NCI-H1694 treated with DMSO at 0.1 percent for 48 hours (cell line): ENCODE measurements at regions not wholly inside any gene's neighbourhood (a gene's known extent, or its start where the extent isn't known, plus 50 kb on each side); places are given as distances from the start of the nearest gene placed in this dataset.

ENCODE experiments used
- DNase-seq: peaks from one replicate; lab custom pipeline; 2025; lab: John Stamatoyannopoulos, UW

GRCh38 chr2:173819852-173820251 lies 145.3 kb downstream of the SP3 start:
- no peak for DNase-seq

- no peak for DNase-seq
Measured at GRCh38 chr2:173821451-173821850, 143.7 kb downstream of the SP3 start.

GRCh38 chr2:173822889-173823542 lies 142.2 kb downstream of the SP3 start:
- DNase-seq: no peak

GRCh38 chr2:173823543-173823939 lies 141.6 kb downstream of the SP3 start:
- no peak for DNase-seq

DNA sequence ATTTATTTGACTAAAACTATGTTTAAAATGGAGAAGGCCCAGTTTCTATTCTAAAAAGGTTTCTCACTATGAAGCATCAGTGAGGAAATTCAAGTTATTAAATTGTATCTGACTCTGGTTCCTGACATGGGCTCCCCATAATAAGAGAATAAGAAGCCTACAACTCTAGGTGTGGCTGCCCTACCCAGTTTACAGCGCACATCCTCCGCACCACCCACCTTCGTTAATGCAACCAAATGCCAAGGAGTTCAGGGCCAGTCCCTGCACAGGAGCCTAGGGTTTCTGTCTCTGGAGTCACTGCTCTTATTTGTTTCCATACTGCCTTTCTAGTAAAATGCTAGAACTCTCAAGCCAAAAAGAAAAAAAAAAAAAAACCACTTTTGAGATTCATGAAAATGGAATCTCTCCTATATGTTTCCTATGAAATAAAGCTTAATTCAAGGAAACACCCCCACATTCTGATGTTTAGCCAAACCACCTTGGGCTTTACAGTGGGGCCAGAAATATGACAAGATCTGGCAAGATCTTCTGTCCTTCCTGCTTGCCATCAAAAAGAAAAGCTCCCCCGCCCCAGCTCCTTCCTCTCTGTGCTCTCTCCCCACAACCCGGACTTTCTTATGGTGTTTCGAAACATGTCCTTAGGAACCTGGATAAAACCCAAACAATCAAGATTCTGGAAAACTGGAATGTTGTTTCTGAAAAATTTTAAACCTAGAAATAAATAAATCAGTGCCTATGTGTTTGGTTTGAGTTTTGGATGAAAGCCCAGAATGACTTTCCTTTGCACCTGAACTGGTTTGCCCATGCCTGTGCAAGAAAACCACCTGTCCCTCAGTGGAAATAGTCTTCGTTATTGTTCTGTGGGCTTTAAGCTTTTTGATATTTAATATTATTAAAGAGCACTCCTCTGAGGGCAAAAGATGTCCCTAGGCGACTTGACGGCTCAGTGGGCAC lies 136.7 kb downstream of the SP3 start:
- DNase-seq: no peak

GRCh38 chr2:173829727-173830126 lies 135.4 kb downstream of the SP3 start:
- no peak for DNase-seq

DNA sequence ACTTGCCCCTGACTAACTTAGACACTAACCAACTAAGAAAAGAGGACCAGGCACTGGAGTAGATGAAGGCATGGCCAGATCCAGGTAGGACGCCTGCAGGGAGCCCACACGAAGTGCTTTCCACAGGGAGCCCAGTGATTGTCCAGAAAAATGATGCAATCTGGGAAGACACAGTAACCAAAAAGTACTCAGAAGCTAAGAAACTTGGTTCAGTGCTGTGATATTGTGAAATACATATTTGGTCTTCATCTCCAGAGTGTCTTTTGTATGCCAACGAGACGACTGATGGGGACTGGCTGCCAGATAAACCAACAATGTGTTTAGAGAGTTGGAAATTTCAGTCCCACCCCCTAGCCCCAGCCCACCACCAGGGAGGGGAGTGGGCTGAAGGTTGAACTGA lies 135.0 kb downstream of the SP3 start:
- DNase-seq: no peak

DNA sequence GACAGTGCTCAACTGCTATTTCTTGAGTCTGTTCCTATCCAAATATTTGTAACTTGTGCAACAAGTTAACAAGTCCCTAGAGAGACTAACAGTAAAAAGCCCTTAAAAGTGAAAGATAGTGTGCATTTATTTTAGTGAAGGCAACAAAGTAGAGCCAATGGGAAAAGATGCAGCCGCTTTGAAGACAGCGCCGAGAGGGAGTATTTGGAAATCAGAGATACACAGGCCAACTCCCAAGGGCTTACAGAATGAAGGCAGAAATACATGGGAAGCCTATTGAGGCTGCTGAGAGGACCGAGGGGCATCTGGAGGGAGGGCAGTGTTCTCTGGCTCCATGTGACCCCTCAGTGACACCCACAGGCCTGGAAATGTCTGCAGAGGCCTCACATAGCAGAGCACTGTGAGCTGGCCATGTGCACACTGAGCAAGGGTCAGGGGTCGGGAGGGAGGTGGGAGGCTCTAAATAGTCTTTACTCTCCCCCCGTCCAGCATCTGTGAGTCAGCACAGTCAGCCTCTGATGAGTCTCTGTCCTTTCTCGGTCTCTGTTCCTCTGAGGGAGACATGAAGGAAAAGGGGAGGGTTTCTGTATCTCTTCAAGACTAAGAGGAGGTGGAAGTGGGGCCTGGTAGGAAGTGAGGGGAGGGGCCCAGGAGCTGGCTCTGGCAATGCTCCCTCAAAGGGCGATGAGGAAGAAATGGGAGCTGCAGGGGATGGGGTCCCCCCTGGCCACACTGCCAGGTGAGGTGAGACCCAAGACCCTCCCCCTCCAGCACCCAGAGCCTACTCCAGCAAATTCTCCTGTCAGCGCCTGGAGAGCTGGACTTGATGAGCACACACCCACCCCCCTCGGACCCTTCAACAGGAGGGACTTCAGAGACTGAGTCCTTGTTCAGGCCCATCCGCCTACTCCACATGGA lies 133.6 kb downstream of the SP3 start:
- no peak for DNase-seq

DNA sequence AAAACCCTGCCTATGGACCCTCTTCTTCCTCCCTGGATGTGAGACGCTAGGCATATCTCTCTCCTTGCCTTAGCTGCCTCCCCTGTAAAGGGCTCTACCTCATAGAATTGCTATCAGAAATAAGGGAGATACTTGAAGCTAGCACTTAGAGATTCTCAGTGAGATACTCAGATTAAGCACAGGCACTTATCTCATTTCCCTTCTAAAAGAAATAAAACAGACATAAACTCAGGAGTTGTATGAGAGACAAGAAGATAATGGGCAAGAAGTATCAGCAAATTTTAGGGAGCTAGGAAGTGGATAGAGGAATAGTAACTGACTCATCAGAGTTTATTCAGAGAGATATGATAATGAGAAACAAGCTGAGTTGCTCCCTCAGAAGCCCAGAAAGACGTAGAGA lies 131.0 kb downstream of the SP3 start:
- DNase-seq: no peak

DNA sequence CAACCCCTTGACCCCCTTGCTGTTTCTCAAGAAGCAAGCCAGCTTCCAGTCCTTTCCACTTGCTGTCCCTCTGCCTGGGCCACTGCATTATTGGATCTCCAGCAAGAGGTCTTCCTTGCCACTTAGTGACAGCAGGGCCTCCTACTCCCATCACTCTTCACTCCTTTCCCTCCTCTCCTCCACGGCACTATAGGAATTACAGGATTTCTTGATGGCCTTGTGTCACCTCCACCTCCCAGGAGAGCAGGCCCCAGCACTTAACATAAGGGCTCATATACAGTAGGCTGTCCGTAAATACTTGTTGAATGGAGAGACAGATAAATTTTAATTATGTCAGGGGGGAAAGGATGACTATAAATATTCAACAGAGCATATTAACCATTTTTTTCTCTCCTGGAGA lies 129.4 kb downstream of the SP3 start:
- no peak for DNase-seq

DNA sequence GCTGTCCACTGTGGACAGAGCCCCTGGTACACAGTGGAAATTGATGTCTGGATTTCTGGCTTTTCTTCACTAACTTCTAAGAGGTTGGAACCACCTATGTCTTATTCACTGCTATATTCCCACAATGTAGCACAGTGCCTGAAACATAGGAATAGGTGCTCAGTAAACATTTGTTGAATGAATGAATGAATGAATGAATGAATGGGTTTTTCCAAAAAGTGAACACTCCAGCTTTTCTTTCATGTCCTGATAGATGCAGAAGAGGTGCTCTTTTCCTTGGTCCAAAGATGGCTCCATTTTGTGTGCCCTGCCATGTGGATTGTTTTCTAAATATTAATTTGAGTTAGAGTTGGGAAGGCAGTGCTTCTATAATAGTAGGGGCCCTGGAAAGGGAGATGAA lies 124.1 kb downstream of the SP3 start:
- DNase-seq: no peak

DNA sequence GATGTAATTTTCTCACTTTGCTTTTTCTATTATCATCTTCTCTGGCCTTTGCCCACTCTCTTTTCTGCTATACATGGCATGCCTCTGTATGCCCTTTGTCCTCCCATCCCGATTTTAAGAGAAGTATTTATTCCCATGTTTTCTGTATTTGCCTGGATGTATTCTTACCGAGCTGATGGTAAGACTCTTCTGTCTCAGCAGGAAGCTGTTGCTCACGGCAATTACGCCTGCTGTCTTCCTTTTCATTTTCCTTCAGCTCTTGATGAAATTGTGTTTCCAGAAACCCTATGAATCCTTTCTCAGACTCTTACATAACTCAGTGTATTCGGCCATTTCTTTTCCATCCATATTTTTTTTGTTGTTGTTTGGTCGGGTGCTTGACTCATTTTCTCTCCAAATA lies 121.6 kb downstream of the SP3 start:
- no peak for DNase-seq

DNA sequence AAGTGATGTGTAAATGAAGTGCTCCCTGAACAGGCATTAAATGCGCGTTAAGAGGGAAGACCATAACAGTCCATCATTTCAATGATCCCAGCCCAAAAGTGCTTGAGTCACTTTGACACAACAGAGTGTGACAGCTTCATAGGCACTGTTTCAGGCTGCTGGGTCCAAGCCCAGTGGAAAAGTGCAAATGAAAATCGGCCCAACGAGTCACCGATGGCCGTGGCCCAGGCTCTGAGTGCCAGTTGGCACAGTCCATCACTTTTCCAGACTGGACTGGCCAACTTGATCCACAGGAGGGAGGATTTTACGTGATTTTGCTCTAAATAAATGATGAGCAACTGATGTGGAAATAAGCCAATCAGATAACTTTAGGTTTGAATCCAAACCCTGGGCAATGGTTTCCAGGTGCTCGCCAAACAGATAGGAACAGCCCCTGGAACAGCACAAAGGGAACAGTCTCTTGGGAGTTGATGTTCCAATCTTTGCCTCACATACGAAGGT lies 114.0 kb downstream of the SP3 start:
- no peak for DNase-seq

- no peak for DNase-seq
Measured at GRCh38 chr2:173854141-173854540, 111.0 kb downstream of the SP3 start.

- DNase-seq: peak; percentile 97
Measured at GRCh38 chr2:173854840-173855239, 110.3 kb downstream of the SP3 start.

- no peak for DNase-seq
Measured at GRCh38 chr2:173855661-173856060, 109.5 kb downstream of the SP3 start.
